Upper lobe of right lung (tissue), 1 donor: ENCODE measurements at regions not wholly inside any gene's neighbourhood (a gene's known extent, or its start where the extent isn't known, plus 50 kb on each side); places are given as distances from the start of the nearest gene placed in this dataset.
"Not testable (repeated sequence)": the region's sequence is repeated elsewhere in the genome, so short reads cannot be mapped to it uniquely, and the experiment has no call there.

Source experiments
- ATAC-seq: fragments of 200-7000 bp; cut with Tn5 transposase; one replicate; pipeline ENCODE4 v1.9.1; 2020; ENCODE audit warnings: mild to moderate bottlenecking, moderate library complexity
- DNase-seq: peaks from one replicate; pipeline ENCODE4 v3.0.0-alpha.2; 2020
- H3K27ac ChIP-seq: fragments of 200-600 bp; one replicate; pipeline ENCODE4 v1.8.0; 2022
- H3K27me3 ChIP-seq: fragments of 200-600 bp; one replicate; pipeline ENCODE4 v1.8.0; 2022; ENCODE audit warnings: mild to moderate bottlenecking
- H3K36me3 ChIP-seq: fragments of 200-600 bp; one replicate; pipeline ENCODE4 v1.8.0; 2022
- H3K4me1 ChIP-seq: fragments of 200-600 bp; one replicate; pipeline ENCODE4 v1.8.0; 2022
- H3K4me3 ChIP-seq: fragments of 200-600 bp; one replicate; pipeline ENCODE4 v1.8.0; 2022; ENCODE audit warnings: mild to moderate bottlenecking
- H3K9me3 ChIP-seq: fragments of 200-600 bp; one replicate; pipeline ENCODE4 v1.8.0; 2022
- CTCF ChIP-seq: fragments of 200-600 bp; IDR thresholded peaks from one replicate; pipeline ENCODE4 v1.8.0; 2022; ENCODE audit warnings: antibody characterized with exemption
- intact Hi-C: fragments of 100-400 bp; cut with DNase I; formaldehyde crosslinking; loops from one replicate; pipeline ENCODE4 v1.11.0; 2022
- donor health status: DM: no; HTN: yes; CAD: no; lungs with severe emphysema.

GRCh38 chr6:14552891-14553290 lies 435.3 kb downstream of the CD83 start:
- H3K36me3 ChIP-seq = no peaks in the 10 kb centered on the region
- H3K4me3 ChIP-seq = no peak overlapping the region
- no peak for TF ChIP-seq CTCF
- no peak for ATAC-seq
- no peaks in the 10 kb centered on the region for H3K27me3 ChIP-seq
- intact Hi-C loops = no loop called here
- DNase-seq = no peak
- H3K9me3 ChIP-seq = no peaks in the 10 kb centered on the region
- no peak overlapping the region for H3K27ac ChIP-seq
- H3K4me1 ChIP-seq = no peaks in the 10 kb centered on the region

GRCh38 chr6:14553515-14553914 lies 435.9 kb downstream of the CD83 start:
- Histone ChIP-seq H3K36me3 (no peaks in the 10 kb centered on the region), H3K27me3 (no peaks in the 10 kb centered on the region), H3K27ac (no peak overlapping the region), H3K9me3 (no peaks in the 10 kb centered on the region), H3K4me3 (no peak overlapping the region), H3K4me1 (no peaks in the 10 kb centered on the region)
- intact Hi-C loops = no loop called here
- ATAC-seq (no peak), DNase-seq (no peak)
- no peak for TF ChIP-seq CTCF

GRCh38 chr6:14555804-14556203 lies 438.2 kb downstream of the CD83 start:
- Histone ChIP-seq H3K36me3 (no peaks in the 10 kb centered on the region), H3K4me3 (no peak overlapping the region), H3K4me1 (no peaks in the 10 kb centered on the region), H3K9me3 (no peaks in the 10 kb centered on the region), H3K27me3 (no peaks in the 10 kb centered on the region), H3K27ac (no peak overlapping the region)
- DNase-seq (no peak), ATAC-seq (no peak)
- intact Hi-C loops = no loop called here
- no peak for TF ChIP-seq CTCF

- H3K27me3 ChIP-seq = no peaks in the 10 kb centered on the region
- H3K4me1 ChIP-seq = no peaks in the 10 kb centered on the region
- H3K27ac ChIP-seq = no peak overlapping the region
- H3K4me3 ChIP-seq = no peak overlapping the region
- no peak for DNase-seq
- no peaks in the 10 kb centered on the region for H3K9me3 ChIP-seq
- intact Hi-C loops = no loop called here
- peak; percentile 39 for ATAC-seq
- TF ChIP-seq CTCF = no peak
- H3K36me3 ChIP-seq = no peaks in the 10 kb centered on the region
Observed at GRCh38 chr6:14559746-14560536, 442.4 kb downstream of the CD83 start.

- H3K4me1 ChIP-seq, ATAC-seq, intact Hi-C loops, H3K9me3 ChIP-seq, DNase-seq, H3K27ac ChIP-seq, H3K27me3 ChIP-seq, H3K4me3 ChIP-seq, H3K36me3 ChIP-seq: not testable (repeated sequence)
Observed at GRCh38 chr6:14561563-14561962, 444.0 kb downstream of the CD83 start.

- no peak overlapping the region for H3K4me3 ChIP-seq
- no peak for ATAC-seq
- no peak for TF ChIP-seq CTCF
- no peak for DNase-seq
- intact Hi-C loops = no loop called here
- H3K36me3 ChIP-seq = no peaks in the 10 kb centered on the region
- H3K27me3 ChIP-seq = no peaks in the 10 kb centered on the region
- no peaks in the 10 kb centered on the region for H3K4me1 ChIP-seq
- H3K27ac ChIP-seq = no peak overlapping the region
- H3K9me3 ChIP-seq = no peaks in the 10 kb centered on the region
Observed at GRCh38 chr6:14567842-14568241, 450.3 kb downstream of the CD83 start.
